ENCODE measurements at regions not wholly inside any gene's neighbourhood (a gene's known extent, or its start where the extent isn't known, plus 50 kb on each side); places are given as distances from the start of the nearest gene placed in this dataset.

DNA sequence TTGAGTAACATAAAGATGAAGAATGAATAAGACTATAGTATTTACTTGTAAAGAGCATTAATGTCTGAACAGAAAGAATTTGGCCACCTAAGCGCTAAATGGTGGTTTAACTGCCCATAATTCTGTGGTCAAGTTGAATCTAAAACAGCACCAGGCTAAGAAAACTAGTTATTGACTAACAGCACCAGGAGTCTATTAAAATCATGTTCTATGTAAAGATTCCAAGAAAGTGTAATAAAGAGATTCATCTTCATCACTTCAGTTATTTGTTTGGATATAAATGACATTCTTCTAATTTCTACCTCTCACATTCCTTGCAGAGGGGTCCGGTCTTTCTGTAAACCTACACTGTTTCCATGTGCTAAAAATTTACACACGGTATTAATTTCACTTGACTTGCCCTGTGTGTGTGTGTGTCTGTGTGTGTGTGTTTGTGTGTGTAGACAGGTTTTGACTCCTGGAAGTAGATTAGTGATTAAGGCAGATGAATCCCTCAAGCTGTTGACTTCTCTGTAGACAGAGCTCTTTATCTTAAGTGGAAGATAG lies 84.4 kb downstream of the KLF6 start:
- Histone ChIP-seq H3K9me3 (no peaks in the 10 kb centered on the region), H3K4me1 (no peaks in the 10 kb centered on the region), H3K27ac (no peak overlapping the region), H3K36me3 (no peaks in the 10 kb centered on the region), H3K4me3 (no peak overlapping the region), H3K27me3 (no peaks in the 10 kb centered on the region)
- no peak for DNase-seq (ENCODE audit: extremely low spot score in 2 of 2)
- intact Hi-C loops (cut with DNase I) = no loop called here
- TF ChIP-seq, protein P1, sequence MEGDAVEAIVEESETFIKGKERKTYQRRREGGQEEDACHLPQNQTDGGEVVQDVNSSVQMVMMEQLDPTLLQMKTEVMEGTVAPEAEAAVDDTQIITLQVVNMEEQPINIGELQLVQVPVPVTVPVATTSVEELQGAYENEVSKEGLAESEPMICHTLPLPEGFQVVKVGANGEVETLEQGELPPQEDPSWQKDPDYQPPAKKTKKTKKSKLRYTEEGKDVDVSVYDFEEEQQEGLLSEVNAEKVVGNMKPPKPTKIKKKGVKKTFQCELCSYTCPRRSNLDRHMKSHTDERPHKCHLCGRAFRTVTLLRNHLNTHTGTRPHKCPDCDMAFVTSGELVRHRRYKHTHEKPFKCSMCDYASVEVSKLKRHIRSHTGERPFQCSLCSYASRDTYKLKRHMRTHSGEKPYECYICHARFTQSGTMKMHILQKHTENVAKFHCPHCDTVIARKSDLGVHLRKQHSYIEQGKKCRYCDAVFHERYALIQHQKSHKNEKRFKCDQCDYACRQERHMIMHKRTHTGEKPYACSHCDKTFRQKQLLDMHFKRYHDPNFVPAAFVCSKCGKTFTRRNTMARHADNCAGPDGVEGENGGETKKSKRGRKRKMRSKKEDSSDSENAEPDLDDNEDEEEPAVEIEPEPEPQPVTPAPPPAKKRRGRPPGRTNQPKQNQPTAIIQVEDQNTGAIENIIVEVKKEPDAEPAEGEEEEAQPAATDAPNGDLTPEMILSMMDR (IDR thresholded peaks at IDR 0.05) = no peak
- no peak for TF ChIP-seq POLR2AphosphoS5 (IDR thresholded peaks at IDR 0.05; ENCODE audit: insufficient read depth in 1 of 2, low read depth in 1 of 2)
- TF ChIP-seq POLR2A (IDR thresholded peaks at IDR 0.05) = no peak

DNA sequence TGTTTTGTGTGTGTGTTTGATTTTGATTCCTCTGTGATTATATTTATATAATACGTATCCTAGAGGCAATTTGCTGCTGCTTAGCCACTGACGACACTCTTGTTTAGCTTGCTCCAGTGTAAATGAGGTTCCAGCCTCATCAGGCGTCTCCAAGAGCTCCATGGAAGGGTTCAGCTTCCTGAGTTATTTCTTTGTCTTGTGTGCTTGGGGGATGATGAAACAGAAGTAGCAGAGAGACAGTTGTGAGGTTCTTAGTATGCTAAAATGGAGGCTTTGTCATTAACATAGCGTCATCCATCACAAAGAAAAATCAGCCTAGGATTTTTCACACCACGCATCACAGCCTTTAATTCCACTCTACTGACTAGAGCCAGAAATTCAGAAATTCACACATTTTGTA lies 85.1 kb downstream of the KLF6 start:
- intact Hi-C loops (cut with DNase I) = no loop called here
- Histone ChIP-seq H3K4me3 (no peak overlapping the region), H3K27ac (no peak overlapping the region), H3K4me1 (no peaks in the 10 kb centered on the region), H3K27me3 (no peaks in the 10 kb centered on the region), H3K36me3 (no peaks in the 10 kb centered on the region), H3K9me3 (no peaks in the 10 kb centered on the region)
- DNase-seq (ENCODE audit: extremely low spot score in 2 of 2) = no peak
- TF ChIP-seq, protein P1 (IDR thresholded peaks at IDR 0.05) = no peak
- TF ChIP-seq POLR2A (IDR thresholded peaks at IDR 0.05) = no peak
- no peak for TF ChIP-seq POLR2AphosphoS5 (IDR thresholded peaks at IDR 0.05; ENCODE audit: insufficient read depth in 1 of 2, low read depth in 1 of 2)

DNA sequence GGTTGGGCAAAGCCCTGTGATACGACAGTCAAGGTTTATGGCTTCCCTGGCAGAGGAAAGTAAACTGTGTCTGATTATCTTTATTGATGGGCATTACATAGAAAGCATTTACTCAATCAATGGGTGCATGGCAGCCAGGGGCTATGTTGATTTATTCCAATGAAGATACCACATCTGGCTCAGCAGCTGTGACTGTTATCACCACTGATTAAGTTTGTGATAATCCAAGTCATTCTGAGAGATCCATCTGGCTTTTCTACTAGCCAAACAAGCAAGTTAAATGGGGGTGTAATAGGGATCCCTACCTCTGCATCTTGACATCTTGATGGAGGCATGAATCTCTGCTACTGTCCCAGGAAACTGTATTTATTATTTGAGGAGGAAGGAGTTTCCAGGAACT lies 86.7 kb downstream of the KLF6 start:
- H3K36me3 ChIP-seq = no peaks in the 10 kb centered on the region
- H3K9me3 ChIP-seq = no peaks in the 10 kb centered on the region
- TF ChIP-seq, protein P1 (IDR thresholded peaks at IDR 0.05) = no peak
- TF ChIP-seq POLR2A (IDR thresholded peaks at IDR 0.05) = no peak
- TF ChIP-seq POLR2AphosphoS5 (IDR thresholded peaks at IDR 0.05; ENCODE audit: insufficient read depth in 1 of 2, low read depth in 1 of 2) = no peak
- H3K27me3 ChIP-seq = no peaks in the 10 kb centered on the region
- peaks cover under 1% of the 10 kb centered on the region for H3K4me1 ChIP-seq
- H3K27ac ChIP-seq = no peak overlapping the region
- no peak overlapping the region for H3K4me3 ChIP-seq
- intact Hi-C loops (cut with DNase I) = no loop called here
- DNase-seq (ENCODE audit: extremely low spot score in 2 of 2) = no peak

DNA sequence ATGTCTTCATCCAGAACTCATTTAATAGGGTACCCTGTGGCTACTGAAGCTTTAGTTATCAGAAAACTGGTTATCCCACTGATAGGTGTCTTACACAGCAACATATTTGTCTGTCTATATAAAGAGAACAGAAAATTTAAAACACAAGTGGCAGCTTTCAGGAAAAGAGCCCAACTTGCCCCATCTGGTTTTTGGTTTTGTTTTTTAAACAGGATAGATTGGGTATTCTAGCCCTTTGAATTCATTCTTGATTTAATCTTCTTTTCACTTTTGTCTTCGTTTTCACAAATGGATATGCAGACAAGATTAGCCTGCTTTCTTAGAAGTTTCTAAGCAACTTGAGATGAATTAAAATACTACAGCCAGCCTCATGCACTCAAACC lies 91.3 kb downstream of the KLF6 start:
- no peaks in the 10 kb centered on the region for H3K36me3 ChIP-seq
- intact Hi-C loops (cut with DNase I) = no loop called here
- H3K4me3 ChIP-seq = no peak overlapping the region
- no peaks in the 10 kb centered on the region for H3K27me3 ChIP-seq
- H3K9me3 ChIP-seq = no peaks in the 10 kb centered on the region
- H3K4me1 ChIP-seq = peaks cover 12% of the 10 kb centered on the region
- DNase-seq (ENCODE audit: extremely low spot score in 2 of 2) = no peak
- TF ChIP-seq POLR2A (IDR thresholded peaks at IDR 0.05) (no peak), POLR2AphosphoS5 (IDR thresholded peaks at IDR 0.05; ENCODE audit: insufficient read depth in 1 of 2, low read depth in 1 of 2) (no peak)
- TF ChIP-seq, protein P1 (IDR thresholded peaks at IDR 0.05) = no peak
- no peak overlapping the region for H3K27ac ChIP-seq

DNA sequence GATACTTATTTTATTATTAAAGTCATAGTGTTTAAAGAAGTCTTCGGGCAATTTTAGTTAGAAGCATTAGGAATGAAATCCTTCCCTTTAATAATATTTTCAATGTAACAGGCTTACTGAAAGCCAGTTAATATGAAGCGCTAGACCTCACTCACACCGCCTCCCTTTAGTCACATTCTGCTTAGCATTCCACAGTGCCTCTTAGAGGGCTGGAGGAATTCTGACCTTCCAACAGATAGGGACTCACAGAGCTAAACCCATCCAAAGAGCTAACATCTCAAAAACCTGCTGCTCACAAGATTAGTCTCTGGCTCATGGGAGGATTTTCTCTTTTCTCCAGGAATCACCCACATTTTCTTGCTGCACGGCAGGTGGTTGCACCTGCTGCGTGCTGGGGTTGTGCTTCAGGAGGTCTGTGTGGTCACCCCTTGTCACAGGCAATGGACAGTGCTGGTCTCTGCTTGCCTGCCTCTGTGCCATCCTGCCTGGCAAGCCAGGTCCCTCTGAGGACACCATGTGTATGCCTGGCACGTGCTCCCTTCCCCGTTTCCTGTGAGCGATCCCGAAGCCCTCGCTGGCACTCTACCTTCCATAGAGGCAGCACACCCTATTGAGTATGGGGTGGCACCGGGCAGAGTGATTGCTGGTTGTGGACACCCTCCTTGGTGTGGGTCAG lies 91.8 kb downstream of the KLF6 start:
- no peaks in the 10 kb centered on the region for H3K27me3 ChIP-seq
- TF ChIP-seq POLR2AphosphoS5 (IDR thresholded peaks at IDR 0.05; ENCODE audit: insufficient read depth in 1 of 2, low read depth in 1 of 2) (no peak), POLR2A (IDR thresholded peaks at IDR 0.05) (no peak)
- TF ChIP-seq, protein P1 (IDR thresholded peaks at IDR 0.05) = no peak
- H3K36me3 ChIP-seq = no peaks in the 10 kb centered on the region
- intact Hi-C loops (cut with DNase I) = no loop called here
- no peak for DNase-seq (ENCODE audit: extremely low spot score in 2 of 2)
- peaks cover 12% of the 10 kb centered on the region for H3K4me1 ChIP-seq
- H3K4me3 ChIP-seq = no peak overlapping the region
- no peaks in the 10 kb centered on the region for H3K9me3 ChIP-seq
- H3K27ac ChIP-seq = peak overlapping the region; percentile 2

Measured in vagina (tissue), 2 donors.